BLaER1 treated with 17β-estradiol and CSF1 and Interleukin-3, amounts not matched to agents 10 nM and 100 nM (cell line): ENCODE measurements at regions not wholly inside any gene's neighbourhood (a gene's known extent, or its start where the extent isn't known, plus 50 kb on each side); places are given as distances from the start of the nearest gene placed in this dataset.

Experiments used
- H3K27ac ChIP-seq, 11 experiments: shearing (Covaris generic); formaldehyde crosslinking; 2 replicates each; pipeline ENCODE4 v1.8.1; 2022
- H3K27me3 ChIP-seq, 11 experiments: shearing (Covaris generic); formaldehyde crosslinking; 2 replicates each; pipeline ENCODE4 v1.8.1; 2022
- H3K36me3 ChIP-seq, 11 experiments: shearing (Covaris generic); formaldehyde crosslinking; 2 replicates each; pipeline ENCODE4 v1.8.1; 2022
- H3K4me1 ChIP-seq, 10 experiments: shearing (Covaris generic); formaldehyde crosslinking; 2 replicates each; pipeline ENCODE4 v1.8.1; 2022
- H3K4me2 ChIP-seq, 11 experiments: shearing (Covaris generic); formaldehyde crosslinking; 2 replicates each; pipeline ENCODE4 v1.8.1; 2022
- H3K4me3 ChIP-seq, 10 experiments: shearing (Covaris generic); formaldehyde crosslinking; 2 replicates each; pipeline ENCODE4 v1.8.1; 2022
- H3K9ac ChIP-seq, 11 experiments: shearing (Covaris generic); formaldehyde crosslinking; 2 replicates each; pipeline ENCODE4 v1.8.1; 2022
- H3K9me3 ChIP-seq, 11 experiments: shearing (Covaris generic); formaldehyde crosslinking; replicated peaks in 1 of 11; 2 replicates each; pipeline ENCODE4 v1.8.1; 2022
- H4K20me1 ChIP-seq, 11 experiments: shearing (Covaris generic); formaldehyde crosslinking; 2 replicates each; pipeline ENCODE4 v1.8.1; 2022
- Cebpa-rat ChIP-seq, 11 experiments: shearing (Covaris generic); IDR thresholded peaks; 2 replicates each; pipeline ENCODE4 v1.8.1; 2022

- Histone ChIP-seq H3K9ac (no peak overlapping the region), H3K36me3 (no peaks in the 10 kb centered on the region), H3K27ac (no peak overlapping the region), H3K9me3 (no peaks in the 10 kb centered on the region), H3K4me1 (no peaks in the 10 kb centered on the region), H4K20me1 (no peaks in the 10 kb centered on the region), H3K27me3 (no peaks in the 10 kb centered on the region), H3K4me3 (no peak overlapping the region), H3K4me2 (no peak overlapping the region)
- no peak for TF ChIP-seq Cebpa-rat (IDR thresholded peaks at IDR 0.05)
These were observed 1656.1 kb downstream of the KCNT2 start for GRCh38 chr1:194952171-194952570.

DNA sequence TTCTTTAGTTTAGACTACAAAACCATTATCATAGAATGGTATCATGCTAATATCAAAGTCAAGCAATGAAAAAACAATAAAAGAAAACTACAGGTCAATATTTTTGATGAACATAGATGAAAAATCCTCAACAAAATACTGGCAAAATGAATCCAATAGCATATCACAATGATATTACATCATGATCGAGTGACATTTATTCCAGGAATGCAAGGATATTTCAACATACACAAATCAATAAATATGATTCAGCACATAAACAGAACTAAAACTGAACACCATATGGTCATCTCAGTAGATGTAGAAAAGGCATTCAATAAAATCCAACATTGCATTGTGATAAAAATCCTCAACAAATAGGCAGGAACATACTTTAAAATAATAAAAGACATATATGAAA lies 1657.7 kb downstream of the KCNT2 start:
- no peak overlapping the region for H3K27ac ChIP-seq
- H3K27me3 ChIP-seq, result no peaks in the 10 kb centered on the region
- no peak for TF ChIP-seq Cebpa-rat (IDR thresholded peaks at IDR 0.05)
- H3K9ac ChIP-seq, result no peak overlapping the region
- no peaks in the 10 kb centered on the region for H3K9me3 ChIP-seq
- no peaks in the 10 kb centered on the region for H3K36me3 ChIP-seq
- no peak overlapping the region for H3K4me2 ChIP-seq
- no peak overlapping the region for H3K4me3 ChIP-seq
- H3K4me1 ChIP-seq, result no peaks in the 10 kb centered on the region
- no peaks in the 10 kb centered on the region for H4K20me1 ChIP-seq

DNA sequence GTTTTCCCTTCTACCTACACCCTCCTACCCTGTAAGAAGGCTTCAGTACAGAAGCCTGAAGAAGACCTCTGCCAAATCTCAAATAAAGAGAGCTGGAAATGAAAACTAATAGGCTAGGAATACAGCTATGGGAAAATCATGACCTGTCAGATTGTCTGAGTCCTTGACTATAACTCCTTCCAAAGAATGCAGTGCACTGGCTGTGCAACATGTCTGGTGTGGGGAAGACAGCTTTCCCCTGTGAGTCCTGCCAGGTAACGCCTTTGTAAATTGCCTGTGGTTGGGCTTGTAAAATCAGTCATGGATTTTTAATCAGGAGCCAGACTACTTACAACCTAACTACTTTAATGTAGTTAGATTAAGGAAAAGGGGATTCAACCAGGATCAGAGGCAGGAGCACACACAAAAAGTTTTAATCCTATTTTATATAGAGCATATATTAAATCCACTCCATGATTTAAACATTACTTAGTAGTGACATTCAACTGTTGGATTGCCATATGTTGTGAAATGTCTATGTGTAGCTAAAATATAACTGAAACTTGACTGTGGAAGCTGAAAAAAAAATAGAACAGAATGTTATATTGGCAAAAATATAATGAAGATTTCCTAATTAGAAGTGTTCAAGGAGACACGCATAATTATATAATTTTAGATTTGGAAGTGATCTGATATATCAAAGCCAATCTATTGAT lies 1667.8 kb downstream of the KCNT2 start:
- no peak for TF ChIP-seq Cebpa-rat (IDR thresholded peaks at IDR 0.05)
- Histone ChIP-seq H3K9ac (no peak overlapping the region), H3K4me3 (no peak overlapping the region), H4K20me1 (no peaks in the 10 kb centered on the region), H3K27ac (no peak overlapping the region), H3K4me2 (no peak overlapping the region), H3K9me3 (peaks cover 0 to 7% (median 0%) of the 10 kb centered on the region in 11 experiments; a peak in 1 of 22 replicates), H3K27me3 (no peaks in the 10 kb centered on the region), H3K4me1 (no peaks in the 10 kb centered on the region), H3K36me3 (no peaks in the 10 kb centered on the region)

GRCh38 chr1:194935864-194936263 lies 1672.4 kb downstream of the KCNT2 start:
- no peak overlapping the region for H3K4me3 ChIP-seq
- no peaks in the 10 kb centered on the region for H3K36me3 ChIP-seq
- no peak overlapping the region for H3K9ac ChIP-seq
- H3K27me3 ChIP-seq, result no peaks in the 10 kb centered on the region
- no peak for TF ChIP-seq Cebpa-rat (IDR thresholded peaks at IDR 0.05)
- H3K4me1 ChIP-seq, result no peaks in the 10 kb centered on the region
- no peaks in the 10 kb centered on the region for H4K20me1 ChIP-seq
- H3K4me2 ChIP-seq, result no peak overlapping the region
- H3K27ac ChIP-seq, result no peak overlapping the region
- H3K9me3 ChIP-seq, result peaks cover 0 to 7% (median 0%) of the 10 kb centered on the region in 11 experiments; a peak in 1 of 22 replicates

DNA sequence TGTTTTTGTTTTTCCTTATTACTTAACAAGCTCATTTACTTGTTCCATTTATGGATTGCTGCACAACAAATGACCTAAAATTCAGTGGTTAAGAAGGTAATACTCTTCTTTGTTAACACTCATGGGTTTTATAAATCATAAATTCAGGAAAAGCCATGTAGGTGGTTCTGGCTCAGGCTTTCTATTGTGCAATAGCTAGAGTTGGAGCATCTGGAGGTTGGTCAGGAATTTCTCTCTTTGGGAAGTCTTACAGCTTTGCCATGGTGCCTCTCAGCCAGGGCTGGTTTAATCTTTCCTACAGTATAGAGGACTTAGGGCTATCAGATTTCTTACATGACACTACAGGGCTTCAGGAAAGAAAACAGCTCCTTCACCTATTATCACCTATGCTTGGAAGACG lies 1677.1 kb downstream of the KCNT2 start:
- Histone ChIP-seq H3K4me3 (no peak overlapping the region), H3K9me3 (peaks cover 0 to 5% (median 0%) of the 10 kb centered on the region in 11 experiments; a peak in 1 of 22 replicates), H3K4me1 (no peaks in the 10 kb centered on the region), H3K9ac (no peak overlapping the region), H4K20me1 (no peaks in the 10 kb centered on the region), H3K27ac (no peak overlapping the region), H3K27me3 (no peaks in the 10 kb centered on the region), H3K4me2 (no peak overlapping the region), H3K36me3 (no peaks in the 10 kb centered on the region)
- peak in 2 of 11 experiments; percentile 14 to 40; a peak in 1 of 22 replicates for TF ChIP-seq Cebpa-rat (IDR thresholded peaks at IDR 0.05)

DNA sequence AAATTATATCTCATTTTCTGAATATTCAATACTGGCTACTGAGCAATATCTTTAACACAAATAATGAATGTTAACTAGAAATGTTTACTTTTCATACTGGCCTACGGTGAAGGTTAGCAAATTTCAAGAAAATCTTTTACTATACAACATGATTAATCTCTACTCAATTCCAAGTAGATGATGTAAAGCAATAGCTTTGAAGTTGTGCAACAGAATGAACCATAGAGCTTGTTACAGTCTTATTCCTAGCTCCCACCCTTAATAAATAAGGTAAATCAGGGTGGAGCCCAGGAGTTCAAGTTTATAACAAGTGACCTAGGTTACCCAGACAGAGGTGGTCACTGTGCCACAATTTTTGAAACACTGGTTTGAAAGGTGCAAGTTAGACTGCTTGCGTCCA lies 1678.1 kb downstream of the KCNT2 start:
- Histone ChIP-seq H3K4me2 (no peak overlapping the region), H3K36me3 (no peaks in the 10 kb centered on the region), H3K4me3 (no peak overlapping the region), H3K27me3 (no peaks in the 10 kb centered on the region), H3K9me3 (no peaks in the 10 kb centered on the region), H3K27ac (no peak overlapping the region), H3K4me1 (no peaks in the 10 kb centered on the region), H3K9ac (no peak overlapping the region), H4K20me1 (no peaks in the 10 kb centered on the region)
- TF ChIP-seq Cebpa-rat (IDR thresholded peaks at IDR 0.05), result no peak

DNA sequence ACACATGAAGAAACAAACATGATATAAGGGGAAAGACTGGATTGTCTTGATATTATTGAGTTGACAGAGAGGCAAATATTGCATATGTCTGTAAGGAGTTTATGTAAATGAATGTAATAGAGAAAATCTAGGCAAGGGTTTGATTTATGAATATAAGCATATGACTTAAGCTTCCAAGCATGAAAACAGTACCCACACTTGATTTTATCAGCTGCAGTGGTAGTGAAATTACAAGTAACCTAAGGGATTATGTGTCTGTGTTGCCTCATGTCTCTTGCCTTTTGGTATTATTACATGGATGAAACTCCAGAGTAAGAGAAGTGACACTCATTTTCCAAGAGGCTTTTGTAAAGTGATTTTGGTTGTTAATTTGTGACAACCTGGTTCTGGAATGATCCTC lies 1678.9 kb downstream of the KCNT2 start:
- H3K9me3 ChIP-seq, result no peaks in the 10 kb centered on the region
- H4K20me1 ChIP-seq, result no peaks in the 10 kb centered on the region
- H3K9ac ChIP-seq, result no peak overlapping the region
- H3K4me1 ChIP-seq, result no peaks in the 10 kb centered on the region
- no peak overlapping the region for H3K4me3 ChIP-seq
- H3K27me3 ChIP-seq, result no peaks in the 10 kb centered on the region
- H3K27ac ChIP-seq, result no peak overlapping the region
- H3K36me3 ChIP-seq, result no peaks in the 10 kb centered on the region
- H3K4me2 ChIP-seq, result no peak overlapping the region
- TF ChIP-seq Cebpa-rat (IDR thresholded peaks at IDR 0.05), result no peak

DNA sequence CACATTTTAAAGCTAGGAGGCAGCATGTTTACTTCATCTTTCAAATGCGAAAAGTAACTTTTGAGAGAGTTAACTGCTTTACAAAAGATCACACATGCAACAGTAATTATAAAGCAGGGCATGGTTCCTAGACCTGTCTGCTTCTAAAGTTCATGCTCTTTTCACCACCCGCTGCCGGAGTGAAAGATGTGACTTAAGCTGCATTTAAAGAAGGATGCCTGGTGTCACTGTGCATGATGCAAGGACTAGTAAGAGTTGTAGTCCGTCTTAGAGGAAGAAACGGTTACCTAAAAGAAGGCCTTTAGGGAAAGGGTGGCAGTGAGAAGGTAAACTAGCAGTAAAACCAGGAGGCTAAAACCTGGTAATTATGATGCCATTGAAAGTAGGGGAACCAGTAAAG lies 1689.1 kb downstream of the KCNT2 start:
- Histone ChIP-seq H3K4me2 (no peak overlapping the region), H4K20me1 (no peaks in the 10 kb centered on the region), H3K9ac (no peak overlapping the region), H3K27me3 (no peaks in the 10 kb centered on the region), H3K9me3 (no peaks in the 10 kb centered on the region), H3K4me1 (no peaks in the 10 kb centered on the region), H3K4me3 (no peak overlapping the region), H3K27ac (no peak overlapping the region), H3K36me3 (no peaks in the 10 kb centered on the region)
- no peak for TF ChIP-seq Cebpa-rat (IDR thresholded peaks at IDR 0.05)

- no peaks in the 10 kb centered on the region for H3K9me3 ChIP-seq
- H3K27me3 ChIP-seq, result no peaks in the 10 kb centered on the region
- H3K9ac ChIP-seq, result no peak overlapping the region
- no peak for TF ChIP-seq Cebpa-rat (IDR thresholded peaks at IDR 0.05)
- no peaks in the 10 kb centered on the region for H4K20me1 ChIP-seq
- no peaks in the 10 kb centered on the region for H3K36me3 ChIP-seq
- H3K4me3 ChIP-seq, result no peak overlapping the region
- no peak overlapping the region for H3K27ac ChIP-seq
- no peak overlapping the region for H3K4me2 ChIP-seq
- H3K4me1 ChIP-seq, result no peaks in the 10 kb centered on the region
These were observed 1690.5 kb downstream of the KCNT2 start for GRCh38 chr1:194917769-194918168.

DNA sequence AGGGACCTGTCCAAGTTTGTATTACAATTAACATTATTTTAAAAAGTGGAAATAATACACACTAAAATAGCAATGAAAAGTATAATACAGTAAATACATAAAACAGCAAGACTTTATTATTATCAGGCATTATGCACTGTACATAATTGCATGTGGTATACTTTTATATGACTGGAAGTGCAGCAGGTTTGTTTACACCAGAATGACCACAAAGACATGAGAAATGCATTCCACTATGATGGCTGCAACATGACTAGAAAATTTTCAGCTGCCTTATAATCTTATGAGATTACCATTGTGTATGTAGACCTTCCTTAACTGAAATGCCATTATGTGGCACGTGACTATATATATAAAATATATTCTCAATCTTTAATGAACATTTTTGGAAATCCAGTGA lies 1699.6 kb downstream of the KCNT2 start:
- no peaks in the 10 kb centered on the region for H3K36me3 ChIP-seq
- H3K4me3 ChIP-seq, result no peak overlapping the region
- no peak for TF ChIP-seq Cebpa-rat (IDR thresholded peaks at IDR 0.05)
- no peaks in the 10 kb centered on the region for H4K20me1 ChIP-seq
- no peak overlapping the region for H3K27ac ChIP-seq
- H3K9me3 ChIP-seq, result no peaks in the 10 kb centered on the region
- no peaks in the 10 kb centered on the region for H3K27me3 ChIP-seq
- no peak overlapping the region for H3K9ac ChIP-seq
- no peaks in the 10 kb centered on the region for H3K4me1 ChIP-seq
- no peak overlapping the region for H3K4me2 ChIP-seq
